Cardiac muscle cell (in vitro differentiated cells and primary cell): ENCODE measurements at regions not wholly inside any gene's neighbourhood (a gene's known extent, or its start where the extent isn't known, plus 50 kb on each side); places are given as distances from the start of the nearest gene placed in this dataset.

ENCODE experiments used
- DNase-seq, 2 donors: peaks; one replicate each; pipeline versions ENCODE4 v3.0.0 to v3.0.0-alpha.2; 2010 to 2017; ENCODE audit warnings: low read depth in 1 of 2, low spot score in 1 of 2
- H3K27ac ChIP-seq: fragments of 200-600 bp; sonication (generic); 2 replicates; pipeline ENCODE4 v1.5.1; 2016
- H3K27me3 ChIP-seq: fragments of 200-600 bp; sonication (generic); 2 replicates; pipeline ENCODE4 v1.6.0; 2016; ENCODE audit warnings: control low read depth
- H3K36me3 ChIP-seq: fragments of 200-600 bp; sonication (generic); 2 replicates; pipeline ENCODE4 v1.5.1; 2016; ENCODE audit warnings: control low read depth
- H3K4me1 ChIP-seq: fragments of 200-600 bp; sonication (generic); 2 replicates; pipeline ENCODE4 v1.8.1; 2017; ENCODE audit warnings: low read depth, mild to moderate bottlenecking, mixed run types
- H3K4me3 ChIP-seq: fragments of 200-600 bp; sonication (generic); 2 replicates; pipeline ENCODE4 v1.5.1; 2016; ENCODE audit warnings: mild to moderate bottlenecking
- H3K9me3 ChIP-seq: fragments of 200-600 bp; sonication (generic); 2 replicates; pipeline ENCODE4 v1.5.1; 2017; ENCODE audit warnings: low read depth, mild to moderate bottlenecking, control low read depth
- TF ChIP-seq, protein P1 (sequence below): IDR thresholded peaks from 2 replicates; pipeline ENCODE4 v1.5.1; 2012; ENCODE audit warnings: low read depth, mild to moderate bottlenecking, low read length

DNA sequence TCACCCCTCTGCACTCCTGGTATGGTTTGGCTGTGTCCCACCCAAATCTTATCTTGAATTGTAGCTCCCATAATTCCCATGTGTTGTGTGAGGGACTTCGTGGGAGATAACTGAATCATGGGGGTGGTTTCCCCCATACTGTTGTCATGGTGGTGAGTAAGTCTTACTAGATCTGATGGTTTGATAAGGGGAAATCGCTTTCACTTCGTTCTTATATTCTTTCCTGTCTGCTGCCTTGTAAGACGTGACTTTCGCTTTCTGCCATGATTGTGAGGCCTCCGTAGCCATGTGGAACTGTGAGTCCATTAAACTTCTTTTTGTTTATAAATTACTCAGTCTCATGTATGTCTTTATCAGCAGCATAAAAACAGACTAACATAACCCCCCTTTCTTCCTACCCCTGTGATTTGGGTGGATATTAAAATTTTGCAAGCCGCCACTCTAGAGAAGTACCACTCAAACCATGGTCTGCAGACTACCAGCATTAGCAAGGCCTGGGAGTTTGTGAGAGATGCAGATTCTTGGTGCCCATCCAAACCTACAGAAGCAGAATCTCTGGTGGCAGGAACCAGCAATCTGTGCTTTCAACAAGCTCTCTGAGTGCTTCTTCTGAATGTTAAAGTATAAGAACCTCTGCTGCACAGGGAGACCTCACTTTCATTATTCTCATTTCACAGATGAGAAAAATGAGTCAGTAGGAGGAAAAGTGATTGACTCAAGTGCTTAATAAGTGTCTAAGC, 999.5 kb upstream of the EEF2KMT start:
- Histone ChIP-seq H3K4me1 (no peaks in the 10 kb centered on the region), H3K36me3 (no peaks in the 10 kb centered on the region), H3K27me3 (no peaks in the 10 kb centered on the region), H3K27ac (no peak overlapping the region), H3K4me3 (no peak overlapping the region), H3K9me3 (no peaks in the 10 kb centered on the region)
- TF ChIP-seq, protein P1, sequence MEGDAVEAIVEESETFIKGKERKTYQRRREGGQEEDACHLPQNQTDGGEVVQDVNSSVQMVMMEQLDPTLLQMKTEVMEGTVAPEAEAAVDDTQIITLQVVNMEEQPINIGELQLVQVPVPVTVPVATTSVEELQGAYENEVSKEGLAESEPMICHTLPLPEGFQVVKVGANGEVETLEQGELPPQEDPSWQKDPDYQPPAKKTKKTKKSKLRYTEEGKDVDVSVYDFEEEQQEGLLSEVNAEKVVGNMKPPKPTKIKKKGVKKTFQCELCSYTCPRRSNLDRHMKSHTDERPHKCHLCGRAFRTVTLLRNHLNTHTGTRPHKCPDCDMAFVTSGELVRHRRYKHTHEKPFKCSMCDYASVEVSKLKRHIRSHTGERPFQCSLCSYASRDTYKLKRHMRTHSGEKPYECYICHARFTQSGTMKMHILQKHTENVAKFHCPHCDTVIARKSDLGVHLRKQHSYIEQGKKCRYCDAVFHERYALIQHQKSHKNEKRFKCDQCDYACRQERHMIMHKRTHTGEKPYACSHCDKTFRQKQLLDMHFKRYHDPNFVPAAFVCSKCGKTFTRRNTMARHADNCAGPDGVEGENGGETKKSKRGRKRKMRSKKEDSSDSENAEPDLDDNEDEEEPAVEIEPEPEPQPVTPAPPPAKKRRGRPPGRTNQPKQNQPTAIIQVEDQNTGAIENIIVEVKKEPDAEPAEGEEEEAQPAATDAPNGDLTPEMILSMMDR: no peak
- DNase-seq: no peak

DNA sequence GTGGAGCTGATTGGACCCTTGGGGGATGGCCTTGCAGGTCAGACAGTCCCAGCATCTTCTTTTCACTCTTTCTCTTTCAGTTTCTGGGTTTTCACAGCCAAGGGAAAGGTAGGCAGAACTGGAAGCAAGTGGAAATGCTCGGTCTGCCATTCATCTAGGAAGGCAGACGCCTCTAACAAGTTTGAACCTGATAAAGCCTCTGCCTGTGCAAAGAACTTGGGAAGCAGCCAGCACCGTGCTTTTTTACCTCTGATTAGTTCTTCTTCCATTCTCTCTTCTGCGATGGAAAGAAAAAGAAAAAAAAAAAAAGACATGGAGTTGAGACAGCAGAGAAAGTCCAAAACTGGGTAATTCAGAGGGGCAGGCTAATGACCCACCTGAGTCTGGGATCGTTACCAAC, 997.8 kb upstream of the EEF2KMT start:
- no peaks in the 10 kb centered on the region for H3K4me1 ChIP-seq
- no peaks in the 10 kb centered on the region for H3K27me3 ChIP-seq
- H3K36me3 ChIP-seq: no peaks in the 10 kb centered on the region
- TF ChIP-seq, protein P1: no peak
- DNase-seq: peak in 1 of 2 donors; percentile 2
- no peak overlapping the region for H3K4me3 ChIP-seq
- H3K27ac ChIP-seq: no peak overlapping the region
- H3K9me3 ChIP-seq: no peaks in the 10 kb centered on the region

DNA sequence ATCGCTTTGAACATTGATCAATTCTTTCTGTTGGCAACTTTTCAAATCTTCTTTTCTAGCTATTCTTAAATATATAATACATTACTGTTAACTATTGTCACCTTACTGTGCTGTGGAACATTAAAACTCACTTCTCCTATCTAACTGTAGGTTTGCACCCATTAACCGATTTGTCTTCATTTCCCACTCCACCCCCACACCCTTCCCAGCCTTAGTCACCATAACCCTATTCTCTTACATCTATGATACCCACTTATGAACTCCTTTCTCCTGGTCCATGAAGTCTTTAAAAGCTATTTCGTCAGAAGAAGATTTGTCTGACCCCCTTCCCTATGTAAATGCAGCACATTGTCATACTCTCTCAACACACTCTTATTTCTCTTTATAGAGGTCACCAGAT, 993.4 kb upstream of the EEF2KMT start:
- no peaks in the 10 kb centered on the region for H3K4me1 ChIP-seq
- no peaks in the 10 kb centered on the region for H3K9me3 ChIP-seq
- H3K36me3 ChIP-seq: no peaks in the 10 kb centered on the region
- no peak for DNase-seq
- no peaks in the 10 kb centered on the region for H3K27me3 ChIP-seq
- H3K27ac ChIP-seq: no peak overlapping the region
- H3K4me3 ChIP-seq: no peak overlapping the region
- TF ChIP-seq, protein P1: no peak

DNA sequence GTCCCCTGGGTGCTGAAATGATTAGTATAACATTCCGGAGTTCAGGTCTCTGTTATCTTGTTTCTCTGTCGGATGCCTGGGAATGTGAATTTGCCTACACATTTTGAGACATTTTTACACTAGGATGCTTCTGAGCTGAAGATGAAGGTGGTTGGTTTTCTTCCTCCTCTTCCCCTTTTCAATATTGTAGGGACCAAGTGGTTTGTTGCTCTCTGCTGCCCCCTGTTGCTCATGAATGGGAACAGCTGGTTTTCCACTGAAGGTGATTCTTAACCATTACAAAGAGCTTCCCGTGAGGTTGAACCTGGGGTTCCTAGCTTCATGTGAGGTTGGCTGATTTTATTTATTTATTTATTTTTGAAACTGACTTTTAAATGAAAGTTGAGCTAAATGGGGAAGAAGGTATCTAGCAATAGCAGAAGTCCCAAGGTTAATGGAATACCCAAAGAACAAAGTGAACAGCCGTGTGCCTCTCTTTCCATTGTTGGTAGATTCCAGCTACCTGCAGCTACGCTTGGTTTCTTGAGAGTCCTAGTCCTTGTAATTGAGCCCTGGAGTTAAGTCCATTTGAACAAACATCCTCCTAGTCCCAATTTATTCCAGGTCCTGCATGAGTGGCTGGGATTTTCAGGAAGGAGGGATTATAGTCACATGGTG, 983.9 kb upstream of the EEF2KMT start:
- TF ChIP-seq, protein P1: peak; percentile 9
- peak in 1 of 2 donors; percentile 45 for DNase-seq

DNA sequence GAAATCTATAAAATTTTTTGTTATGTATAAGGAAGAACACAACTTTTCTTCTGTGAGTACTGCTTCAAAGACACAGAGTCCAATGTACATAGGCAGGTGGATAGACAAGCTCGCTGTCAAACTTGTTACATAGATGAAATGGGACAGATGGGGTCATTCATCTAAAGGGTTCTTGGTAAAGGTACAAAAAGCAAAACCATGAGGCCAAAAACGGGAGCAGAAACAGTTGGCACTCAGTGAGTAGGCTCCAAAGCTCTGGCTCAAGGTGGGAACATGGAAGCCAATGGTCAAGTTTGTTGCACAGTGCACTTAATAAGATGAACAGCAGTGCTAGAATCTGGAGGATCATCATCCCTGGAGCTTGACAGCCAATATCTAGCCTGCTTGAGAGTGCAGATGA, 979.0 kb upstream of the EEF2KMT start:
- Histone ChIP-seq H3K4me1 (no peaks in the 10 kb centered on the region), H3K9me3 (no peaks in the 10 kb centered on the region), H3K36me3 (no peaks in the 10 kb centered on the region), H3K27me3 (no peaks in the 10 kb centered on the region), H3K27ac (no peak overlapping the region), H3K4me3 (no peak overlapping the region)
- TF ChIP-seq, protein P1: no peak
- no peak for DNase-seq

More for the DNA sequence above, 983.9 kb upstream of the EEF2KMT start:
- H3K36me3 ChIP-seq: no peaks in the 10 kb centered on the region
- no peaks in the 10 kb centered on the region for H3K27me3 ChIP-seq
- no peak overlapping the region for H3K27ac ChIP-seq
- H3K9me3 ChIP-seq: no peaks in the 10 kb centered on the region
- H3K4me1 ChIP-seq: no peaks in the 10 kb centered on the region
- H3K4me3 ChIP-seq: no peak overlapping the region
